Forelimb muscle (tissue), 1 donor: ENCODE measurements at regions not wholly inside any gene's neighbourhood (a gene's known extent, or its start where the extent isn't known, plus 50 kb on each side); places are given as distances from the start of the nearest gene placed in this dataset.
"Not testable (repeated sequence)": the region's sequence is repeated elsewhere in the genome, so short reads cannot be mapped to it uniquely, and the experiment has no call there.

ENCODE experiments used
- DNase-seq: peaks from one replicate; pipeline ENCODE4 v3.0.0-alpha.2; 2013; ENCODE audit warnings: low read depth

GRCh38 chr16:17002565-17002964 lies 468.2 kb downstream of the XYLT1 start:
- DNase-seq, result no peak

GRCh38 chr16:17005963-17006362 lies 464.8 kb downstream of the XYLT1 start:
- DNase-seq, result not testable (repeated sequence)

- DNase-seq, result no peak
Measured at GRCh38 chr16:17011712-17012111, 459.0 kb downstream of the XYLT1 start.

GRCh38 chr16:17013038-17013437 lies 457.7 kb downstream of the XYLT1 start:
- no peak for DNase-seq

GRCh38 chr16:17014484-17015121 lies 456.2 kb downstream of the XYLT1 start:
- DNase-seq, result no peak

GRCh38 chr16:17015702-17016101 lies 455.1 kb downstream of the XYLT1 start:
- DNase-seq, result no peak

- no peak for DNase-seq
Measured at GRCh38 chr16:17017442-17017841, 453.3 kb downstream of the XYLT1 start.

- DNase-seq, result no peak
Measured at GRCh38 chr16:17018585-17018939, 452.2 kb downstream of the XYLT1 start.

- DNase-seq, result no peak
Measured at GRCh38 chr16:17019366-17019765, 451.4 kb downstream of the XYLT1 start.

GRCh38 chr16:17023606-17024005 lies 447.2 kb downstream of the XYLT1 start:
- no peak for DNase-seq

- no peak for DNase-seq
Measured at GRCh38 chr16:17024514-17024913, 446.2 kb downstream of the XYLT1 start.

- no peak for DNase-seq
Measured at GRCh38 chr16:17026600-17027242, 444.0 kb downstream of the XYLT1 start.

GRCh38 chr16:17027488-17028129 lies 443.2 kb downstream of the XYLT1 start:
- no peak for DNase-seq

GRCh38 chr16:17029602-17030350 lies 441.0 kb downstream of the XYLT1 start:
- no peak for DNase-seq

- DNase-seq, result no peak
Measured at GRCh38 chr16:17031484-17032268, 439.1 kb downstream of the XYLT1 start.

GRCh38 chr16:17032332-17032731 lies 438.4 kb downstream of the XYLT1 start:
- DNase-seq, result no peak

- DNase-seq, result no peak
Measured at GRCh38 chr16:17034477-17035252, 436.1 kb downstream of the XYLT1 start.

GRCh38 chr16:17037499-17037898 lies 433.3 kb downstream of the XYLT1 start:
- DNase-seq, result no peak

GRCh38 chr16:17038415-17038814 lies 432.3 kb downstream of the XYLT1 start:
- DNase-seq, result no peak

- DNase-seq, result not testable (repeated sequence)
Measured at GRCh38 chr16:17049109-17049508, 421.7 kb downstream of the XYLT1 start.

GRCh38 chr16:17050468-17050867 lies 420.3 kb downstream of the XYLT1 start:
- no peak for DNase-seq
